PC-9 (cell line): ENCODE measurements at regions not wholly inside any gene's neighbourhood (a gene's known extent, or its start where the extent isn't known, plus 50 kb on each side); places are given as distances from the start of the nearest gene placed in this dataset.

ENCODE experiments used
- CTCF ChIP-seq: fragments of 200-600 bp; sonication (generic); conservative IDR thresholded peaks from 2 replicates; pipeline ENCODE4 v1.6.1; 2017; ENCODE audit warnings: mixed run types, antibody characterized with exemption, mild to moderate bottlenecking, moderate library complexity
- EZH2 ChIP-seq: fragments of 200-600 bp; sonication (generic); IDR thresholded peaks from 2 replicates; pipeline ENCODE4 v1.8.0; 2017; ENCODE audit warnings: antibody characterized with exemption, low read depth

GRCh38 chr9:106528158-106528557 is 334.8 kb upstream of the ZNF462 start:
- TF ChIP-seq CTCF, result no peak
- no peak for TF ChIP-seq EZH2
